Neural cell (in vitro differentiated cells): ENCODE measurements at regions not wholly inside any gene's neighbourhood (a gene's known extent, or its start where the extent isn't known, plus 50 kb on each side); places are given as distances from the start of the nearest gene placed in this dataset.

Source experiments
- CTCF ChIP-seq: fragments of 450-650 bp; IDR thresholded peaks from 2 replicates; pipeline ENCODE4 v1.5.1; 2014; ENCODE audit warnings: antibody characterized with exemption, mild to moderate bottlenecking, moderate library complexity; ENCODE audit not compliant: poor library complexity, severe bottlenecking
- EZH2 ChIP-seq: fragments of 200-600, 300-800 bp; shearing (Covaris generic), sonication (generic); IDR thresholded peaks from 2 replicates; pipeline ENCODE4 v1.6.1; 2014; ENCODE audit warnings: antibody characterized with exemption, low read length, borderline replicate concordance, mild to moderate bottlenecking; ENCODE audit not compliant: insufficient read depth, poor library complexity, severe bottlenecking
- MXI1 ChIP-seq: fragments of 450-650 bp; conservative IDR thresholded peaks from 2 replicates; pipeline ENCODE4 v1.6.1; 2014; ENCODE audit warnings: antibody characterized with exemption, mild to moderate bottlenecking; ENCODE audit not compliant: poor library complexity, severe bottlenecking
- SMC3 ChIP-seq: fragments of 450-650 bp; conservative IDR thresholded peaks from 2 replicates; pipeline ENCODE4 v1.6.1; 2014; ENCODE audit warnings: antibody characterized with exemption, mild to moderate bottlenecking, moderate library complexity; ENCODE audit not compliant: poor library complexity

- TF ChIP-seq EZH2 (no peak), CTCF (no peak), SMC3 (no peak), MXI1 (no peak)
Observed at GRCh38 chr6:154909311-154909710, 85.8 kb upstream of the TIAM2 start.
